DND-41 (cell line): ENCODE measurements at regions not wholly inside any gene's neighbourhood (a gene's known extent, or its start where the extent isn't known, plus 50 kb on each side); places are given as distances from the start of the nearest gene placed in this dataset.

Experiments used
- CTCF ChIP-seq: IDR thresholded peaks from 2 replicates; pipeline ENCODE4 v1.5.1; 2012; ENCODE audit warnings: borderline replicate concordance, low read length, moderate library complexity, mild to moderate bottlenecking; ENCODE audit not compliant: poor library complexity, severe bottlenecking; ENCODE audit errors: extremely low read depth
- EZH2 ChIP-seq: IDR thresholded peaks from 3 replicates; pipeline ENCODE4 v1.6.1; 2012; ENCODE audit warnings: borderline replicate concordance, low read depth, mild to moderate bottlenecking, moderate library complexity, low read length, inconsistent platforms; ENCODE audit not compliant: severe bottlenecking

- TF ChIP-seq CTCF, result no peak
- TF ChIP-seq EZH2, result no peak
Measured at GRCh38 chr13:46963904-46964303, 67.1 kb upstream of the HTR2A start.
